Karpas-422 (cell line): ENCODE measurements at regions not wholly inside any gene's neighbourhood (a gene's known extent, or its start where the extent isn't known, plus 50 kb on each side); places are given as distances from the start of the nearest gene placed in this dataset.

Experiments
- DNase-seq: peaks from one replicate; pipeline ENCODE4 v3.0.0-alpha.2; 2015
- H2AFZ ChIP-seq: fragments of 200-600 bp; sonication (generic); 2 replicates; pipeline ENCODE4 v1.6.1; 2014; ENCODE audit warnings: antibody characterized with exemption, low read length, mixed read lengths
- H3K27ac ChIP-seq: fragments of 200-600 bp; sonication (generic); 2 replicates; pipeline ENCODE4 v1.5.1; 2014; ENCODE audit warnings: mild to moderate bottlenecking, low read length, moderate library complexity
- H3K27me3 ChIP-seq: fragments of 200-600 bp; sonication (generic); 2 replicates; pipeline ENCODE4 v1.6.1; 2014; ENCODE audit warnings: low read length, mixed read lengths
- H3K36me3 ChIP-seq: fragments of 200-600 bp; sonication (generic); 2 replicates; pipeline ENCODE4 v1.6.1; 2014; ENCODE audit warnings: low read length, mixed read lengths; ENCODE audit not compliant: insufficient read depth
- H3K4me1 ChIP-seq: fragments of 200-600 bp; sonication (generic); 2 replicates; pipeline ENCODE4 v1.6.1; 2014; ENCODE audit warnings: mild to moderate bottlenecking, low read length, mixed read lengths
- H3K4me2 ChIP-seq: fragments of 200-600 bp; sonication (generic); 2 replicates; pipeline ENCODE4 v1.6.1; 2014; ENCODE audit warnings: low read length, low read depth, mild to moderate bottlenecking; ENCODE audit not compliant: poor library complexity, severe bottlenecking
- H3K4me3 ChIP-seq: fragments of 200-600 bp; sonication (generic); 2 replicates; pipeline ENCODE4 v1.5.1; 2014; ENCODE audit warnings: mild to moderate bottlenecking, antibody characterized with exemption, low read length, mixed read lengths
- H3K79me2 ChIP-seq: fragments of 200-600 bp; sonication (generic); 2 replicates; pipeline ENCODE4 v1.6.1; 2014; ENCODE audit warnings: mild to moderate bottlenecking, low read length, mixed read lengths
- H3K9ac ChIP-seq: fragments of 200-600 bp; sonication (generic); 2 replicates; pipeline ENCODE4 v1.6.0; 2014; ENCODE audit warnings: low read length
- H3K9me2 ChIP-seq: fragments of 200-600 bp; sonication (generic), shearing (Covaris generic); replicated peaks from 2 replicates; pipeline ENCODE4 v1.6.0; 2014; ENCODE audit warnings: mild to moderate bottlenecking, low read length, moderate library complexity; ENCODE audit not compliant: insufficient read depth
- H3K9me3 ChIP-seq: fragments of 300-700, 200-600 bp; sonication (generic); 2 replicates; pipeline ENCODE4 v1.6.1; 2014; ENCODE audit warnings: low read length, mixed read lengths
- H4K20me1 ChIP-seq: fragments of 200-600 bp; sonication (generic); 2 replicates; pipeline ENCODE4 v1.6.1; 2014; ENCODE audit warnings: mild to moderate bottlenecking, antibody characterized with exemption, low read length, low read depth; ENCODE audit not compliant: insufficient read depth

DNA sequence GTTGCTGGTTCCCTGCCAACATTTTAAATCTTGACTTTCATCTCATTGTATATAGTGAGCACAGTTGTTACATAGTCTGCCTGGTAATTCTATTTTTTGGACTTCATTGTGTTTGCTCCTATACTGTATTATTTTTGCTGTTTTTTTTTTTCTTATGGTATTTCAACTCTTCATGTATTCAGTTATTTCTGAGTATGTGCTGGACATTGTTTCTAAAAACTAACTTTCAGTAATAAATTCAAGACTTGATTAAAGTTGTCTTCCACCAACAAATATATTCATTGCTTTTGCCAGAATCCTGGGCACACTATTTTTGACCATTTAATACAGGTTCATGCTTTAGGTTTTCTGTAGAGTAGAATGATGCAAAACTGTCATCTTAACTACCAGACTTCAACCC is 698.3 kb downstream of the MAFB start:
- H3K4me2 ChIP-seq = no peak overlapping the region
- no peak for DNase-seq
- no peak overlapping the region for H3K27ac ChIP-seq
- H3K79me2 ChIP-seq = no peaks in the 10 kb centered on the region
- H3K36me3 ChIP-seq = no peaks in the 10 kb centered on the region
- no peaks in the 10 kb centered on the region for H3K9me2 ChIP-seq
- H2AFZ ChIP-seq = no peak overlapping the region
- H3K27me3 ChIP-seq = 0 out of 2 replicates have a peak, but pooled peaks cover 2% of the 10 kb centered on the region
- no peak overlapping the region for H3K4me3 ChIP-seq
- no peaks in the 10 kb centered on the region for H3K9me3 ChIP-seq
- no peaks in the 10 kb centered on the region for H4K20me1 ChIP-seq
- H3K9ac ChIP-seq = no peak overlapping the region
- H3K4me1 ChIP-seq = no peaks in the 10 kb centered on the region

DNA sequence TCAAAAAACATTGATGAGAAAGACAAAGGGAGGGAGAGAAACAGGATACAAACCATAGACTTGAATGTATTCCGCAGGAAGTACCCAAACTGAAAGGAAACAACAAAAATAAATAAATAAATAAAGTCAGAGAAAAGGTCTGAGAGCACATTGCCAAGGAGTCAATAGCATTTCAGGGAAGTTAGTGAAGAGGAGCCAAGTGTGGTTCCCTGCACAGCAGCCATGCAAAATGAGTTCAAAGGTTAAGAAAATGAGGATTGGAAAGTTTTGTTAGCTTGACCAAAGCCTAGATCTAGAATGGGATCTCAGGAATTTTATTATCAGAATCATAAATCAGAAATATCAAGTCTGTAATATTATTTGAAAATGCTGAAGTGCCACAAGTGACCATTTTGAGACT is 700.0 kb downstream of the MAFB start:
- no peaks in the 10 kb centered on the region for H3K79me2 ChIP-seq
- H3K4me2 ChIP-seq = no peak overlapping the region

DNA sequence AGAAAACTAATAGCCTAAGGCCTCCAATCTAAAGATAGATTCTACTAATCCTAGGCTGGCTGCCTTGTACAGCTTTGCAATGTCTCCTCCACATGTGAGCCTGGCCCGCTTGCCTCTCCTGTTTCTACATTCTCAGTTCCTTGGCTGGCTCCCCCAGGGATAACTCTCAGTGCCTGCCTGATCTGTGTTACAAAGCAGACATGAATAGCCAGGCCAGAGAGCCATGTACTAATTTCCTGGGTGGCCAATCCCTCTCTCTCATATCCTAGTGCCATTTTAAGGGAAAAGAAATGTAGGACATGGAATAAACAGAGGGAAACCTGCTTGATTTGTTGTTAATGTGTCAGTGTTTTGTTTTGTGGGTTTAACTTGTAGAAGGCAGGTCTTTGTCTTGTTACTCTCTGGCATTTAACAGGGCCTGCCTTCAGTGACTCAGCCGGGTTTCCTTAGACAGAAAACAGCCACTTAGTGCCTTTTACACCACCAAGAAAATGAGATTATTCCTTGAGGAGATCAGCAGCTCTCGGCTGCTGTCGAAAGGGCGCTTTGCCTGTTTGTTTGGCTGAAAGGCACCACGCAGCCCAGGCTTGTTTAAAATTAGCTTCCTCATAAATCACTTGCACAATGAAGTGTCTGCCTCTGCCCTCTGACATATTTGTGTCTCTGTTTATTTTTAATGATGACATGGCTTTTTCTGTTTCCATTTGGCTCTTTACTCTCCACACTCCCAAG is 702.7 kb downstream of the MAFB start:
- no peak for DNase-seq
- H3K79me2 ChIP-seq = no peaks in the 10 kb centered on the region
- H2AFZ ChIP-seq = no peak overlapping the region

More for the DNA sequence above, 700.0 kb downstream of the MAFB start:
- H3K4me1 ChIP-seq = no peaks in the 10 kb centered on the region
- H4K20me1 ChIP-seq = no peaks in the 10 kb centered on the region
- DNase-seq = no peak
- 0 out of 2 replicates have a peak, but pooled peaks cover 2% of the 10 kb centered on the region for H3K27me3 ChIP-seq
- no peak overlapping the region for H3K4me3 ChIP-seq
- H3K9ac ChIP-seq = no peak overlapping the region
- H3K9me2 ChIP-seq = no peaks in the 10 kb centered on the region
- H3K36me3 ChIP-seq = no peaks in the 10 kb centered on the region
- no peaks in the 10 kb centered on the region for H3K9me3 ChIP-seq
- no peak overlapping the region for H2AFZ ChIP-seq
- no peak overlapping the region for H3K27ac ChIP-seq

DNA sequence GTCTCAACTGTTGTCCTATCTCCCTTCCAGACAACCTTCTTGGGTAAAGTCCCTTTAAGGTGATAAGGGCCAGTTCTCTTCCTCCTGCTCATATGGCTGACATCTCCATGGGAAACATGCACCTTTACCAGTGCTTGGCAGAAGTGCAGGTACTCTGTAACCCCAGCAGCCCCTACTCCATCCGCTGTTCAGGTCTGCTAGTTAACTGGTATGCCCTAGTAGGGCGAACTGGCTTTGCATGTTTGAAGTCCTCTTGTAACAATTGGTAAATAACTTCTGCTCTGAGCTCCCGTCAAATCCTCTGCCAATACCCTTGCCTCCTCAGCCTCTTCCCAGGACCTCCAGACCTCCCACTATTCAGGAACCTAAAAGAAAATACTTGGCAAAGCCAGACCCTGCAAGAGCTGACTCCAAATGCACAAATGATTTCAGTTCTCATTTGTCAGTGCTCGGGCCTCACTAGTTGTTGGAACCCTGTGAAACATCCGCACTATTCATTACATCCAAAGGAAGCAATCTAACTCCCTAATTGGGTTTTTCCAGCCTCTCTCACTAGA is 703.7 kb downstream of the MAFB start:
- Histone ChIP-seq H2AFZ (no peak overlapping the region), H3K36me3 (no peaks in the 10 kb centered on the region), H3K27me3 (no peaks in the 10 kb centered on the region), H3K4me3 (no peak overlapping the region), H3K4me2 (no peak overlapping the region), H3K9ac (no peak overlapping the region), H4K20me1 (no peaks in the 10 kb centered on the region), H3K9me3 (no peaks in the 10 kb centered on the region), H3K27ac (no peak overlapping the region), H3K9me2 (no peaks in the 10 kb centered on the region), H3K4me1 (no peaks in the 10 kb centered on the region), H3K79me2 (no peaks in the 10 kb centered on the region)
- no peak for DNase-seq

More for the DNA sequence above, 702.7 kb downstream of the MAFB start:
- no peak overlapping the region for H3K27ac ChIP-seq
- 0 out of 2 replicates have a peak, but pooled peaks cover 2% of the 10 kb centered on the region for H3K27me3 ChIP-seq
- no peak overlapping the region for H3K4me3 ChIP-seq
- no peaks in the 10 kb centered on the region for H3K9me3 ChIP-seq
- no peak overlapping the region for H3K9ac ChIP-seq
- no peak overlapping the region for H3K4me2 ChIP-seq
- H3K4me1 ChIP-seq = no peaks in the 10 kb centered on the region
- H3K36me3 ChIP-seq = no peaks in the 10 kb centered on the region
- H3K9me2 ChIP-seq = no peaks in the 10 kb centered on the region
- H4K20me1 ChIP-seq = no peaks in the 10 kb centered on the region

DNA sequence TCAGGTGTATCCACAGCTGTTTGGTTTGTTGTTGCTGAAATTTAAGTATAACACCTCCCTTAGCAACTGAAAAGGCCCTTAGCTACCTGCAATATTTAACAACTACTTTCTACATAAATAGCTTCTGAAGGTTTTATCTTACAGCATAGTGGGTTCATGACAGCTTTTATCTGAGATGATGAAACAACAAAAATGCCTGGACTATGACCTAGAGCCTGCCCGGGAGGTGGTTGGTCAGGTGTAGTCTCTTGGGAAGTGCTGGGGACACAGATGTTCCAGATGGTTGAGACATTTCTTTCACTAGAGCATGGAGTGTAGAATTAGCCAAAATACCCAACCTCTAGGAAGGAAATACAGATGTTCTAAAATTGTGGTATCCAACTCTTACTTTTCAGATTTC is 705.4 kb downstream of the MAFB start:
- H3K4me1 ChIP-seq = no peaks in the 10 kb centered on the region
- no peaks in the 10 kb centered on the region for H4K20me1 ChIP-seq
- H3K79me2 ChIP-seq = no peaks in the 10 kb centered on the region
- no peak for DNase-seq
- H3K4me3 ChIP-seq = no peak overlapping the region
- no peak overlapping the region for H3K4me2 ChIP-seq
- H3K36me3 ChIP-seq = no peaks in the 10 kb centered on the region
- no peaks in the 10 kb centered on the region for H3K9me2 ChIP-seq
- H3K27me3 ChIP-seq = no peaks in the 10 kb centered on the region
- H3K9me3 ChIP-seq = no peaks in the 10 kb centered on the region
- no peak overlapping the region for H3K27ac ChIP-seq
- H2AFZ ChIP-seq = no peak overlapping the region
- no peak overlapping the region for H3K9ac ChIP-seq

DNA sequence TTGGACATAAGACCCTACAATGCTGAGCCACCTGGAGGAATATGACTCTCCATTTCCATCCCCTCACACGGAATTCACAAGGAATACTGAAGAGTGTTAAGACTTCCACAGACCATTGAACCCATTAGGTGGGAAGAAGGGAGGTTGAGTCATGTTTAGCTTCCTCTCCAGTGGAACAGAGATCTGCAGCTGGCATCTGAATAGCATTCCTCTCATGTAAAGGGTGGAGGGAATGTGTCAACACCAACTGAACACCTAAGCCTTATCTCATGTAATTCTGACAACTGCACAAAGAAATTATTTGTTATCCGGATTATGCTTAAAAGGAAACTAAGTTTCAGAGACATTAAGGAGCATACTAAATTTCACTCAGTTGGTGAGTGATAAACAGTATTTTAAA is 705.9 kb downstream of the MAFB start:
- Histone ChIP-seq H3K27ac (no peak overlapping the region), H3K36me3 (no peaks in the 10 kb centered on the region), H4K20me1 (no peaks in the 10 kb centered on the region), H3K79me2 (no peaks in the 10 kb centered on the region), H3K27me3 (no peaks in the 10 kb centered on the region), H3K4me1 (no peaks in the 10 kb centered on the region), H3K4me2 (no peak overlapping the region), H3K9me2 (no peaks in the 10 kb centered on the region), H2AFZ (no peak overlapping the region), H3K9ac (no peak overlapping the region), H3K9me3 (no peaks in the 10 kb centered on the region), H3K4me3 (no peak overlapping the region)
- no peak for DNase-seq

DNA sequence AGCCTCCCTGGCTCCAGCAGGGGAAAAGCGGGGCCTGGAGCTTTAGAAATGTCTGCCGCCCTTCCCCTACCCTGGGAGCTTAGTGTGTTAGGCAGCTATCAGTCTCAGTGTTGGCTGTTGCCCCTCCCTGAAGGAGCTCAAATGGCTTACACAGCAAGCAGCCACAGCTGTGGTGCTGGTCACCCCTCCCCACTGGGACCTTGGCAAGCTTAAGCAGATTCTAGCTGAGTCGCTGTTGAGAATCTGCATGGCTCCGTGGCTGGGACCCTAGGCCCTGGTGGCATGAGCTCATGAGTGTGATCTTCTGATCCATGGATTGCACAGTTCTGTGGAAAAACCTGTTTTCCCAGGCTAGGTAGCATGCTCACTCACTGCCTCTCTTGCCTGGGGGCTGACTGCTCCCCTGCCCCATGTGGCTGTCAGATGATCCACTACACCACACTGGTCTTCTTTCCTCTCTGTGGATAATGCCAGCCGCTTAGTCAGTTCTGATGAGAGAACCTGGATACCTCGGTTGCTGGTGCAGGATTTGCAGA is 714.0 kb downstream of the MAFB start:
- Histone ChIP-seq H3K9ac (no peak overlapping the region), H3K4me2 (no peak overlapping the region), H3K9me3 (no peaks in the 10 kb centered on the region), H3K27me3 (no peaks in the 10 kb centered on the region), H4K20me1 (no peaks in the 10 kb centered on the region), H3K4me3 (no peak overlapping the region), H3K4me1 (no peaks in the 10 kb centered on the region), H3K9me2 (no peaks in the 10 kb centered on the region), H3K79me2 (no peaks in the 10 kb centered on the region), H2AFZ (no peak overlapping the region), H3K27ac (no peak overlapping the region), H3K36me3 (no peaks in the 10 kb centered on the region)
- DNase-seq = no peak

DNA sequence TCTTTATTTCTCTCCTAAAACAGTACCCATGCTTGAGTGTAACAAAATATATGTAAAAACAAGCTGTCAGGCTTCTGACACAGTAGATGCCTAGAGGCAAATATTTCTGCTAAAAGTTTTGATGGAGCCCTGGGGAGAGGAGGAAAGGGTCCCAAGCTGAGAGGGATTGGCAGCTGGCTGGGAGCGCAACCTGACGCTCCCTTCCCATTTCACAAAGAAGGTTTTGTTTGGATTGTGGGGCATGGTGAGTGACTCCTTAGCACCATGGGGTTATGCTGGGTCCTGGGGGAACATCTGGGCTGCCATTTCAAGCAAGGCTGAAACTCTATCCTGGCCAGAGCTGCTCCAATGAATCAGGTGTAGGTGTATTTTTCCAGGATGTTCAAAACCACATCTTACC is 720.5 kb downstream of the MAFB start:
- no peaks in the 10 kb centered on the region for H3K4me1 ChIP-seq

More for the DNA sequence above, 720.5 kb downstream of the MAFB start:
- no peak overlapping the region for H2AFZ ChIP-seq
- H3K4me3 ChIP-seq = no peak overlapping the region
- no peaks in the 10 kb centered on the region for H3K36me3 ChIP-seq
- no peaks in the 10 kb centered on the region for H3K27me3 ChIP-seq
- no peaks in the 10 kb centered on the region for H3K9me3 ChIP-seq
- H3K27ac ChIP-seq = no peak overlapping the region
- H3K9me2 ChIP-seq = no peaks in the 10 kb centered on the region
- no peaks in the 10 kb centered on the region for H4K20me1 ChIP-seq
- no peak for DNase-seq
- no peak overlapping the region for H3K4me2 ChIP-seq
- H3K79me2 ChIP-seq = no peaks in the 10 kb centered on the region
- H3K9ac ChIP-seq = no peak overlapping the region
